GM21825 (cell line): ENCODE measurements at regions not wholly inside any gene's neighbourhood (a gene's known extent, or its start where the extent isn't known, plus 50 kb on each side); places are given as distances from the start of the nearest gene placed in this dataset.

Experiments used
- ATAC-seq: cut with Tn5 transposase; IDR thresholded peaks from one replicate; pipeline ENCODE4 v1.9.1; 2021; ENCODE audit warnings: mild to moderate bottlenecking, moderate library complexity; ENCODE audit not compliant: unreplicated experiment

- no peak for ATAC-seq
These were observed 319.1 kb upstream of the MEX3C start for GRCh38 chr18:51516478-51517038.

GRCh38 chr18:51519571-51519970 is 322.1 kb upstream of the MEX3C start:
- no peak for ATAC-seq

- ATAC-seq: no peak
These were observed 323.2 kb upstream of the MEX3C start for GRCh38 chr18:51520676-51521180.

GRCh38 chr18:51522338-51522737 is 324.9 kb upstream of the MEX3C start:
- ATAC-seq: no peak

- ATAC-seq: no peak
These were observed 325.3 kb upstream of the MEX3C start for GRCh38 chr18:51522821-51523220.

- no peak for ATAC-seq
These were observed 326.2 kb upstream of the MEX3C start for GRCh38 chr18:51523671-51524070.

- no peak for ATAC-seq
These were observed 328.2 kb upstream of the MEX3C start for GRCh38 chr18:51525453-51526225.

GRCh38 chr18:51527826-51528225 is 330.3 kb upstream of the MEX3C start:
- no peak for ATAC-seq

- ATAC-seq: no peak
These were observed 334.0 kb upstream of the MEX3C start for GRCh38 chr18:51531501-51531900.

- ATAC-seq: peak; percentile 89
These were observed 340.0 kb upstream of the MEX3C start for GRCh38 chr18:51537487-51537886.

GRCh38 chr18:51540562-51540961 is 343.1 kb upstream of the MEX3C start:
- no peak for ATAC-seq

- no peak for ATAC-seq
These were observed 343.7 kb upstream of the MEX3C start for GRCh38 chr18:51541230-51541629.

GRCh38 chr18:51543658-51544155 is 346.2 kb upstream of the MEX3C start:
- ATAC-seq: no peak

- no peak for ATAC-seq
These were observed 348.0 kb upstream of the MEX3C start for GRCh38 chr18:51545446-51545845.

- ATAC-seq: no peak
These were observed 361.9 kb upstream of the MEX3C start for GRCh38 chr18:51559198-51559901.

- ATAC-seq: no peak
These were observed 362.4 kb upstream of the MEX3C start for GRCh38 chr18:51559902-51560287.

- ATAC-seq: no peak
These were observed 364.3 kb upstream of the MEX3C start for GRCh38 chr18:51561821-51562220.

GRCh38 chr18:51562866-51563265 is 365.4 kb upstream of the MEX3C start:
- ATAC-seq: no peak

GRCh38 chr18:51563396-51563795 is 365.9 kb upstream of the MEX3C start:
- ATAC-seq: no peak

- no peak for ATAC-seq
These were observed 370.7 kb upstream of the MEX3C start for GRCh38 chr18:51568151-51568550.

- no peak for ATAC-seq
These were observed 371.7 kb upstream of the MEX3C start for GRCh38 chr18:51569153-51569552.

- ATAC-seq: no peak
These were observed 372.1 kb upstream of the MEX3C start for GRCh38 chr18:51569561-51569960.
